ENCODE measurements at regions not wholly inside any gene's neighbourhood (a gene's known extent, or its start where the extent isn't known, plus 50 kb on each side); places are given as distances from the start of the nearest gene placed in this dataset.

DNA sequence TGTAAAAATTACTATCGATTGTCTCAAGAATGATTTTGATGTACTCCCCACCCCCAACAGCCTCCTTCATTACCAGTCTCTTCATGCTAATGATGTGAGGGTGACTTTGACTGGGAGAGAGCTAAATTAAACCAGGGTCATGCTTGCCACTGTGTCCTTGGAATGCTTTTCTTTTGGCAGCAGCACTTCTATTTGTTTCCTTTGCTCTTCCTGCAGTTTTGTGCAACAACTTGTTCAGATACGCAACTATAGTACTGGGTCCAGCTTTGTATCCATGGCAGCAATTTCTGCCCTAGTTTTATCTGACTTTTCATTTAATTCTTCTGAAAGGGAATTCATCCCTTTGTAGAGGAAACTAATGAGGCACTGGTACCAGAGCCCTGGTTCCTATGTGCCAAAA, 2792.1 kb downstream of the PCDH9 start:
- H3K4me3 Mint-ChIP-seq: no peak overlapping the region
- DNase-seq (ENCODE audit: low spot score): no peak
- H3K9me3 Mint-ChIP-seq: peaks cover 10% of the 10 kb centered on the region
- H3K27ac Mint-ChIP-seq: no peak overlapping the region
- no peaks in the 10 kb centered on the region for H3K27me3 Mint-ChIP-seq (ENCODE audit: low read depth)
- no peaks in the 10 kb centered on the region for H3K36me3 Mint-ChIP-seq (ENCODE audit: low read depth)
- no peaks in the 10 kb centered on the region for H3K4me1 Mint-ChIP-seq (ENCODE audit: low read depth)

DNA sequence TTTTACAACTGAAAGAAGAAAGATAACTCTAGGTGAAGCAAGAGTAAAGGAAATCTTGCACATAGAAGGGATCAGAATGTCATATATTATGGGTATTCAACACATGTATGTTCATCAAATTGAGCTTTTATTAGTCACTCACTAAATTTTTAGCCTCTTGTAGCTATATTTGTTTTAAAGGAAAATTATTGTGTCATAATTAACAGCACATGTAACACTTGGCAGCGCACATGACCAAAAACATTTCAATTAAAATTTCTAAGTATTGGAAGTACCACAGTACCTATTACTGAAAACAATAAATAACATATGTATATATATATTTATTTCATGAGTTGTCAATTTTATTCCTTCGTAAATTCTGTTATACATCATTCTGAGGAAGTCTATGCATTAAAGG, 2800.4 kb downstream of the PCDH9 start:
- H3K27ac Mint-ChIP-seq: no peak overlapping the region
- peaks cover 4% of the 10 kb centered on the region for H3K9me3 Mint-ChIP-seq
- DNase-seq (ENCODE audit: low spot score): no peak
- H3K4me1 Mint-ChIP-seq (ENCODE audit: low read depth): no peaks in the 10 kb centered on the region
- no peak overlapping the region for H3K4me3 Mint-ChIP-seq
- no peaks in the 10 kb centered on the region for H3K27me3 Mint-ChIP-seq (ENCODE audit: low read depth)
- no peaks in the 10 kb centered on the region for H3K36me3 Mint-ChIP-seq (ENCODE audit: low read depth)

DNA sequence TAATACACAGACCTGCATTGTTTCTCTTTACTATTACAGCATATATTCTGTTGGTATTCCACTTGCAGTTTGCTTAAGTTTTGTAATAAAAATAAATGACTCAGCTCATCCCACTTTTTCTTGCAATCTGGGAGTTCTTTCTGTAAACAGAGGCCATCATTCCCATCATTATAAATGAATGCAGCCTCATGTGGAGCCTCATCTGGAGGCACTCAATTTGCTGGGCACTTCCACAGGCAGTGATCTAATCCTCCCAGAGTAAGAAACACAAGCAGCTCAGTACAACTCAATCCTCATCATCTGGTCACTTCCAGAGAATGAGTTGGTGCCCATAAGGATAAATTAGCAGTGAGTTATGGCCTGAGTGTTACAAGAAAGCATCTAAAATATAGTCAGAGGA, 2801.9 kb downstream of the PCDH9 start:
- Mint-ChIP-seq H3K27ac (no peak overlapping the region), H3K4me3 (no peak overlapping the region), H3K36me3 (ENCODE audit: low read depth) (no peaks in the 10 kb centered on the region), H3K9me3 (peaks cover 4% of the 10 kb centered on the region), H3K27me3 (ENCODE audit: low read depth) (no peaks in the 10 kb centered on the region), H3K4me1 (ENCODE audit: low read depth) (no peaks in the 10 kb centered on the region)
- DNase-seq (ENCODE audit: low spot score): no peak

DNA sequence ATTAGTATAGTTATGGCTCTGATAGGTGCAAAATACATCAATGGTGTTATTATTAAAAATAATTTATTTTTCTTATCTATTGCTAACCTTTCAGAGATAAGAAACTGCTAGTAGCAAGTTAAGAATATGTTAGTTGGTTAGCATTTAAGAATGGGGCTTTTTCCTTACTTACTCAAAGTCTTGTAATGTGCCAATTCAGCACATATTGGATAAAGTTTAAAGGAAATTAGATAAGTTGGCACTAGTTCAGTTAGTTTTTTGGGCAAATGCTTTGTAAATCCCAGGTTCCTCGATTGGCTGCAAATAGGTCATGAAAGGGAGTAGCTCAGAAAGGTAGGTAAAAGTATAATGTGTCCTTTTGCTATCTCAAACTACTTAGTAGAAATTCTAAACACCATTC, 2806.7 kb downstream of the PCDH9 start:
- no peaks in the 10 kb centered on the region for H3K4me1 Mint-ChIP-seq (ENCODE audit: low read depth)
- H3K27me3 Mint-ChIP-seq (ENCODE audit: low read depth): no peaks in the 10 kb centered on the region
- H3K9me3 Mint-ChIP-seq: peaks cover 9% of the 10 kb centered on the region
- H3K27ac Mint-ChIP-seq: no peak overlapping the region
- H3K4me3 Mint-ChIP-seq: no peak overlapping the region
- no peak for DNase-seq (ENCODE audit: low spot score)
- no peaks in the 10 kb centered on the region for H3K36me3 Mint-ChIP-seq (ENCODE audit: low read depth)

DNA sequence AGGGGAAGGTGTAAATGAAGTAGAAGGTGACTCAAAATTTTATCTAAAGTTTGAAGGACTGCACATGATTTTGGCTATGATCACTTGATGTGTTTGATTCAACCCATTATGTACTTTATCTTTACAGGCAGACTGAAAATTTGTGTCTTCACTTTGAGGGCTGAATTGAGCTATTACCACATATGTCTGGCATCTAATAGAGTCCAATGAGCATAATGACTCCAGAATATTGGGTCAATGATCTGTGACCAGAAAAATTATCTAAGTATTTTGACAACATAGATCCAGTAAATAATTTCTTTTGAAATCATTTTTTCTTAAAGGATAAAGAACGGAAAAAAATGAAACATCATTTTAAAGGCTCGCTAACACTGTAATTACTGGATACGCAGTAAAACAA, 2810.0 kb downstream of the PCDH9 start:
- DNase-seq (ENCODE audit: low spot score): no peak
- Mint-ChIP-seq H3K27me3 (ENCODE audit: low read depth) (no peaks in the 10 kb centered on the region), H3K27ac (no peak overlapping the region), H3K4me3 (no peak overlapping the region), H3K36me3 (ENCODE audit: low read depth) (no peaks in the 10 kb centered on the region), H3K9me3 (peaks cover 10% of the 10 kb centered on the region), H3K4me1 (ENCODE audit: low read depth) (no peaks in the 10 kb centered on the region)

DNA sequence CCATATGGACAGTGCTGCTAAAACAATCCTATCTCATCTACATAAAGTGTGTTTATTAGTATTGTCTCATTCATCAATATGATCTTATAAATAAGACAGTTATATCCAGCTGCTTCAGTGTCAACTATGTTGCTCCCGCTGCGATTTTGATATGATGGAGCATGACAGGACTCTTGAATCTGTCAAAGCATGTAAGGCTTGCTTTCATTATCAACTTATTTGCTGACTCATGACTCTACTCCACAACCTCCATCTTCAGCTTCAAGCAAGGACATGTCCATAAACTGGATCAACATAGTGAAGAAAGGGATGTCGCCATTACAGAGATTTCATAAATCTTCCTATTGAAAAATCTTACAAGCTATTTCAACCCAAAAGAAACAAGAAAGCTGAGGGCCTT, 2812.6 kb downstream of the PCDH9 start:
- Mint-ChIP-seq H3K9me3 (peaks cover 27% of the 10 kb centered on the region), H3K4me3 (no peak overlapping the region), H3K27ac (no peak overlapping the region), H3K4me1 (ENCODE audit: low read depth) (no peaks in the 10 kb centered on the region), H3K27me3 (ENCODE audit: low read depth) (no peaks in the 10 kb centered on the region), H3K36me3 (ENCODE audit: low read depth) (no peaks in the 10 kb centered on the region)
- no peak for DNase-seq (ENCODE audit: low spot score)

DNA sequence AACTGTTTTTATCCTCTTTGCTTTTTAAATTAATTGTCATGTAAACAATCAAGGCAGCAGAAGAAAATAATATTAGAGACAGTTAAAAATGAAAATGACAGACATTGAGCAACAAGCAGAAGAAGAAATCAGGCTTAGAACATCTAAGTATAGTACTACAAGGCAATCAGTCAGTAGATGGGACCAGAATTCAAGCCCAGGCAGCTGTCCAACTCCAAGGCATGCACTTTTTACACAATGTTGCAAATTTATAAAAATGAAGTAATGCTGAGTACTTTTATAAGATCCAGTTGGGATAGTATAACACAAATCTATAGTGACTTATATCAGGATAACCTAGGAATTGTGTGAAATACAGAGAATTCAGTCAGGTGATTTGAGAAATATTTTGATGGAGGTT, 2815.8 kb downstream of the PCDH9 start:
- no peaks in the 10 kb centered on the region for H3K36me3 Mint-ChIP-seq (ENCODE audit: low read depth)
- H3K27me3 Mint-ChIP-seq (ENCODE audit: low read depth): no peaks in the 10 kb centered on the region
- H3K4me1 Mint-ChIP-seq (ENCODE audit: low read depth): no peaks in the 10 kb centered on the region
- H3K27ac Mint-ChIP-seq: no peak overlapping the region
- H3K4me3 Mint-ChIP-seq: no peak overlapping the region
- no peak for DNase-seq (ENCODE audit: low spot score)
- H3K9me3 Mint-ChIP-seq: peaks cover 22% of the 10 kb centered on the region

DNA sequence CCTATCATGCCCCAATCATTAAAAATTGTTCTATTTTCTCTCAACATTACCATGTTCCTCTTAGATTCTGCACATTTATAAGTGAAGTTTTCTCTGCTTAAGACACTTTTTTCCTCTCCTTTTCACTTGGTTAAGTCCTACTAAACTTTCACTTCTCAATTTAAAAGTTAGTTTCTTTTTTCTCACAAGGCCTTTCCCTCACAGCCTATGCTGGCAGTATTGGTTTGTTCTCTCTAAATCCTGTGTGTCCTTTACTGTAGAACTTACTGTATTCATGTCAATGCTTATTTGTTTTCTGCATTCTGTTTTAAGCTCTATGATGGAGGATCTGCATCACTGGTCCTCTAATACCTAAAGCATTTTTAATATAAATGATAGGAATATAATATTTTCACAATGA, 2816.6 kb downstream of the PCDH9 start:
- H3K4me1 Mint-ChIP-seq (ENCODE audit: low read depth): no peaks in the 10 kb centered on the region
- peaks cover 22% of the 10 kb centered on the region for H3K9me3 Mint-ChIP-seq
- H3K36me3 Mint-ChIP-seq (ENCODE audit: low read depth): no peaks in the 10 kb centered on the region
- DNase-seq (ENCODE audit: low spot score): no peak
- H3K27ac Mint-ChIP-seq: no peak overlapping the region
- H3K27me3 Mint-ChIP-seq (ENCODE audit: low read depth): no peaks in the 10 kb centered on the region
- H3K4me3 Mint-ChIP-seq: no peak overlapping the region

DNA sequence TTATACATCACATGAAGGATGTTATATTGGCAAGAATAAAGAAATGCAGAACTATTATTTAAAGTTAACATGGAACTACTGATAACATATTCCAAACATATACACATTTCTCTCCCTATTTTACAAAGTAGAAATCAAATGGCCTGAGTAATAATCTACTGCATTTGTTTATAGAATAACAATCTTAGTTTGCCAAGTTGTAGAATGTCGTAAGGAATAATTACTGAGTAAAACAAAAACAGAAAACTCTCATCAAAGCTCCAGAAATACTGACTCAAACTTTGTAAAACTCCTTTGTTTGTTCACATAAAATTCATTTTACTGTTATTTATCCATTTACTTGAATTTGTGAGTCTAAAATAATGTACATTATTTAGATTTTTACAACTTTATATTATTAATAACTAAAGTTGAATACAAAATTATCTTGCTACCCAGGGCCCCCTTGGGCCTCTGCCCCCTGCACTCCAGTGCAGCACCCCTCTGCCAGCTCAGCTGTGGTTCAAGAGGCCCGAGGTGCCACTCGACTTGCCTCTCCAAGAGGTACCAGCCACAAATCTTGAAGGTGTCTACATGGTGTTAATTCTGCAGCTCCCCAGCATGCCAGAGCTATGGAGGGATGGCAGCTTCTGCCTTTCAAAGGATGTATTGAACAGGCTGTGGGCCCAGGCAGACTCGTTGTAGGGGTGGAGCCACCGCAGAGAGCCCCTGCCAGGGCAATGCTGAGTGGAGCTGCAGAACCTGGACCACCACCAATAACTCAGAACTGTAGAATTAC, 2819.7 kb downstream of the PCDH9 start:
- Mint-ChIP-seq H3K9me3 (peaks cover 41% of the 10 kb centered on the region), H3K36me3 (ENCODE audit: low read depth) (no peaks in the 10 kb centered on the region), H3K4me1 (ENCODE audit: low read depth) (no peaks in the 10 kb centered on the region), H3K27ac (no peak overlapping the region), H3K27me3 (ENCODE audit: low read depth) (no peaks in the 10 kb centered on the region), H3K4me3 (no peak overlapping the region)
- DNase-seq (ENCODE audit: low spot score): no peak

DNA sequence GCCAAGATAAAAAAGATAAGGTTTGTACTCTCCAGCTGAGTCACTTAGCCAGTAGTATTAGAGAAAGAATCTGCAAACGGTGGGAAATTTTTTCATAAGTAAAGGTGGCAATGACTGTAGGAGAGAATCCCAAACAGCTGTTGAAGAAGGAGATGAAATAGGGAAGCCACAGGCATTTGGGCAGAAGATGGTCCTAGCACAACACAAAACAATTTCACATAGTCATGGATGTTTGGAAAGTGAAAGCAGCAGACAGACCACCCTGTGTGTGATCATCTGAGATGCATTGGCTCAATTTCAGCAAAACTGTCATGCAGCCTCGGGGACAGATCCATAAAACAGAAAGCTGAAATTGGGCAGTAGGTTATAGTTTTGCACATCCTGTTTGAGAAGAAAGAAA, 2832.4 kb downstream of the PCDH9 start:
- Mint-ChIP-seq H3K9me3 (peaks cover 26% of the 10 kb centered on the region), H3K4me3 (no peak overlapping the region), H3K4me1 (ENCODE audit: low read depth) (no peaks in the 10 kb centered on the region), H3K27ac (no peak overlapping the region), H3K36me3 (ENCODE audit: low read depth) (no peaks in the 10 kb centered on the region), H3K27me3 (ENCODE audit: low read depth) (no peaks in the 10 kb centered on the region)
- no peak for DNase-seq (ENCODE audit: low spot score)

DNA sequence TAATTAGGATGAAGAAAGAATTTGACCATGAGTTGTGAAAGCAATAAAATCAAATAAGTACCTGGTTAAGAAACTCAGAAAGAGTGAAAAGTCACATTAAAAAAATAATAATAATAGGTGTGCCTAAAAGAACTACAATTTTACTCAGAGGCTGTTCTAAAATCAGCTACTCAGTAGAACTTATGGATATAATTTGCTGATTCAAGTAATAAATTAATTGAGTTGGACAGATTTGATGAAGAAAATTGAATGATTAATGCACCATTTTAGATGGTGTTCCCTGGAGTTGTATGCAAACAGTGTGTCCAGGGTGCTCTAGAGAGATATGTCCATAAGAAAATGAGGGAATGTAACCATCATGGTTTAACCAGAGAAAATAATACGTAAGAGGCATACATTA, 2852.5 kb downstream of the PCDH9 start:
- Mint-ChIP-seq H3K27ac (no peak overlapping the region), H3K9me3 (peaks cover 47% of the 10 kb centered on the region), H3K4me1 (ENCODE audit: low read depth) (no peaks in the 10 kb centered on the region)

DNA sequence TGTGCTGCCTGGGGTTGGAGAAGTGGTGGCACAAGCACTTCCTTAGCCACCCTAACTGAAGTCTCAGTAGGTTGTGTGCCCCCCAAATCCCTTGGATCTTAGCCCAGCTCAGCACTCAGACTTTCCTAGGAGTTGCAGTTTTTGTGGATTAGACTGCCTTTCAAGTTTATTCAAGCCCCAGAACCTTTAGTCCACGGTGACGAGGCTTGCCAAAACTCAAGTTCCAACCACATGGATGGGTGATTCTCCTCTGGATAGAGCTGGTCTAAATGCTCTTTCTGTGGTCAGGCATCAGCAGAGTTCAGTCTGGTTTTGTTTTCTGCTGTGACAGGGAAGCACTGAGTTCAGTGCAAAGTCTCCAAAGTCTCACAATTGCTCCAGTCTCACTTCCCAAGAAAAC, 2858.7 kb downstream of the PCDH9 start:
- H3K27ac Mint-ChIP-seq: no peak overlapping the region
- no peak overlapping the region for H3K4me3 Mint-ChIP-seq
- H3K27me3 Mint-ChIP-seq (ENCODE audit: low read depth): no peaks in the 10 kb centered on the region
- peaks cover 53% of the 10 kb centered on the region for H3K9me3 Mint-ChIP-seq
- no peaks in the 10 kb centered on the region for H3K4me1 Mint-ChIP-seq (ENCODE audit: low read depth)
- no peak for DNase-seq (ENCODE audit: low spot score)
- no peaks in the 10 kb centered on the region for H3K36me3 Mint-ChIP-seq (ENCODE audit: low read depth)

More for the DNA sequence above, 2852.5 kb downstream of the PCDH9 start:
- no peak for DNase-seq (ENCODE audit: low spot score)
- Mint-ChIP-seq H3K27me3 (ENCODE audit: low read depth) (no peaks in the 10 kb centered on the region), H3K4me3 (no peak overlapping the region), H3K36me3 (ENCODE audit: low read depth) (no peaks in the 10 kb centered on the region)

DNA sequence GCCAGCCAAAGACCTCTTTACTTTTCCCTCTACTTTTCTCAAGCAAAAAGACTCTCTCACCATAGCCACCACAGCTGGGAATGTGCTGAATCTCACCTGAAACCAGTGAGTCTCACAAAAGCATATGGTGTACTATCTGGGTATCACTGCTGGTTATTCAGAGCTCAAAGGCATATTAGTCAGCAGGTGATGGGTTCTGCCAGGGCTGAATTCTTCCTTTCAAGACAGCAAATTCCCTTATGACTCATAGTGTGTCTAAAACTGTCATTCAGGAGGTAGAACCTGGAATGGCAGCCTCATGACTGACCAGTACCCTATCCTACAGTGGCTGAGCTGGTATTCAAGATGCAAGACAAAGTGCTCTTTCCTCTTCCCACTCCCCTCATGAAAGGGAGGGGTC, 2859.1 kb downstream of the PCDH9 start:
- no peaks in the 10 kb centered on the region for H3K4me1 Mint-ChIP-seq (ENCODE audit: low read depth)
- no peaks in the 10 kb centered on the region for H3K36me3 Mint-ChIP-seq (ENCODE audit: low read depth)
- no peaks in the 10 kb centered on the region for H3K27me3 Mint-ChIP-seq (ENCODE audit: low read depth)
- DNase-seq (ENCODE audit: low spot score): no peak
- H3K4me3 Mint-ChIP-seq: no peak overlapping the region
- H3K9me3 Mint-ChIP-seq: peaks cover 53% of the 10 kb centered on the region
- H3K27ac Mint-ChIP-seq: no peak overlapping the region

DNA sequence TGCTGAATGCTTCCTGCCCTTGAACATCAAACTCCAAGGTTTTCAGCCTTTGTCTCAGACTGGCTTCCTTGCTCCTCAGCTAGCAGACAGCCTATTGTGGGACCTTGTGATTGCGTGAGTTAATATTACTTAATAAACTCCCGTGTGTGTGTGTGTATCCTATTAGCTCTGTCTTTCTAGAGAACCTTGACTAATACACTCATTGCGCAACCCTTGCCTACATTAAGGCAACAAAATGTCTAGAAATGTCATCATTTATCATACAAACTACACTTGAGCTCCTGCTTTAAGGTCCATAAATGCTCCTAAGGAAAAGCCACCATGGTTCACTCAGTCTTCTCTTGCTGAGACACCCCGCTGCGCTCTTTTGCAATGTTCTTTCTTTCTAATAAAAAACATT, 2861.0 kb downstream of the PCDH9 start:
- no peak for DNase-seq (ENCODE audit: low spot score)

DNA sequence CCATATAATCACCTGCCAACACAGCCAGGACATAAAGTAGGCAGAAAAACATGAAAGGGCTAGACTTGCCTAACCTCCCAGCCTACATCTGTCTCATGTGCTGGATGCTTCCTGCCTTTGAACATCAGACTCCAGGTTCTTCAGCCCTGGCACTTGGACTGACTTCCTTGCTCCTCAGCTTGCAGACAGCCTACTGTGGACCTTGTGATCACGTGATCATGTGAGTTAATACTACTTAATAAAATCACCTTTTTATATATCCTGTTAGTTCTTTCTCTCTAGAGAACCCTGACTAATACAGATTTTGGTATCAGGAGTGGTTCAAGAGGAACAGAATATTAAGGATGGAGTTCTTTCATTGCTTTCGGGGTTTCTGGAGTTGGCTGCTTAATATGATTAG, 2867.6 kb downstream of the PCDH9 start:
- peaks cover 29% of the 10 kb centered on the region for H3K9me3 Mint-ChIP-seq
- no peaks in the 10 kb centered on the region for H3K27me3 Mint-ChIP-seq (ENCODE audit: low read depth)
- no peak overlapping the region for H3K27ac Mint-ChIP-seq

More for the DNA sequence above, 2861.0 kb downstream of the PCDH9 start:
- Mint-ChIP-seq H3K4me1 (ENCODE audit: low read depth) (no peaks in the 10 kb centered on the region), H3K4me3 (no peak overlapping the region), H3K27ac (no peak overlapping the region), H3K36me3 (ENCODE audit: low read depth) (no peaks in the 10 kb centered on the region), H3K9me3 (peaks cover 54% of the 10 kb centered on the region), H3K27me3 (ENCODE audit: low read depth) (no peaks in the 10 kb centered on the region)

More for the DNA sequence above, 2867.6 kb downstream of the PCDH9 start:
- H3K4me3 Mint-ChIP-seq: no peak overlapping the region
- DNase-seq (ENCODE audit: low spot score): no peak
- no peaks in the 10 kb centered on the region for H3K36me3 Mint-ChIP-seq (ENCODE audit: low read depth)
- no peaks in the 10 kb centered on the region for H3K4me1 Mint-ChIP-seq (ENCODE audit: low read depth)
